Osteocyte (in vitro differentiated cells): ENCODE measurements at regions not wholly inside any gene's neighbourhood (a gene's known extent, or its start where the extent isn't known, plus 50 kb on each side); places are given as distances from the start of the nearest gene placed in this dataset.

ENCODE experiments used
- DNase-seq: peaks from one replicate; pipeline ENCODE4 v3.0.0; 2021; ENCODE audit warnings: mixed read lengths; ENCODE audit not compliant: unreplicated experiment; ENCODE audit errors: extremely low spot score
- H3K27ac Mint-ChIP-seq: one replicate; pipeline ENCODE4 v1.8.0; 2021; ENCODE audit warnings: mild to moderate bottlenecking, mixed read lengths; ENCODE audit not compliant: unreplicated experiment
- H3K27me3 Mint-ChIP-seq: one replicate; pipeline ENCODE4 v1.8.0; 2021; ENCODE audit warnings: mixed read lengths; ENCODE audit not compliant: unreplicated experiment
- H3K36me3 Mint-ChIP-seq: one replicate; pipeline ENCODE4 v1.8.0; 2021; ENCODE audit warnings: mixed read lengths; ENCODE audit not compliant: unreplicated experiment
- H3K4me1 Mint-ChIP-seq: one replicate; pipeline ENCODE4 v1.8.0; 2021; ENCODE audit warnings: mixed read lengths; ENCODE audit not compliant: unreplicated experiment
- H3K4me3 Mint-ChIP-seq: one replicate; pipeline ENCODE4 v1.8.0; 2021; ENCODE audit warnings: mild to moderate bottlenecking, moderate library complexity, mixed read lengths; ENCODE audit not compliant: unreplicated experiment
- H3K9me3 Mint-ChIP-seq: one replicate; pipeline ENCODE4 v1.8.0; 2021; ENCODE audit warnings: mixed read lengths; ENCODE audit not compliant: unreplicated experiment
- CTCF ChIP-seq: fragments of 200-600 bp; sonication (generic); IDR thresholded peaks from 2 replicates; pipeline ENCODE4 v1.5.0; 2021; ENCODE audit warnings: antibody characterized with exemption, mild to moderate bottlenecking, moderate library complexity

GRCh38 chr1:168431882-168432281, 111.9 kb downstream of the XCL2 start:
- no peak overlapping the region for H3K4me3 Mint-ChIP-seq
- TF ChIP-seq CTCF, result no peak
- no peaks in the 10 kb centered on the region for H3K9me3 Mint-ChIP-seq
- DNase-seq, result no peak
- H3K27me3 Mint-ChIP-seq, result peaks cover 21% of the 10 kb centered on the region
- H3K4me1 Mint-ChIP-seq, result peaks cover 18% of the 10 kb centered on the region
- no peaks in the 10 kb centered on the region for H3K36me3 Mint-ChIP-seq
- H3K27ac Mint-ChIP-seq, result no peak overlapping the region

- Mint-ChIP-seq H3K4me1 (peaks cover 18% of the 10 kb centered on the region), H3K9me3 (no peaks in the 10 kb centered on the region), H3K27me3 (peaks cover 17% of the 10 kb centered on the region), H3K36me3 (no peaks in the 10 kb centered on the region), H3K4me3 (no peak overlapping the region), H3K27ac (no peak overlapping the region)
- TF ChIP-seq CTCF, result no peak
- no peak for DNase-seq
Measured at GRCh38 chr1:168430321-168430720, 113.5 kb downstream of the XCL2 start.

- Mint-ChIP-seq H3K27ac (peak overlapping the region; percentile 63), H3K9me3 (no peaks in the 10 kb centered on the region), H3K4me3 (no peak overlapping the region), H3K27me3 (peaks cover 14% of the 10 kb centered on the region), H3K4me1 (peaks cover 18% of the 10 kb centered on the region), H3K36me3 (no peaks in the 10 kb centered on the region)
- DNase-seq, result no peak
- no peak for TF ChIP-seq CTCF
Measured at GRCh38 chr1:168428063-168428731, 115.6 kb downstream of the XCL2 start.

- no peaks in the 10 kb centered on the region for H3K36me3 Mint-ChIP-seq
- peaks cover 18% of the 10 kb centered on the region for H3K4me1 Mint-ChIP-seq
- H3K9me3 Mint-ChIP-seq, result no peaks in the 10 kb centered on the region
- no peak overlapping the region for H3K27ac Mint-ChIP-seq
- no peak overlapping the region for H3K4me3 Mint-ChIP-seq
- no peak for DNase-seq
- no peak for TF ChIP-seq CTCF
- peaks cover 14% of the 10 kb centered on the region for H3K27me3 Mint-ChIP-seq
Measured at GRCh38 chr1:168427051-168427450, 116.7 kb downstream of the XCL2 start.

- TF ChIP-seq CTCF, result no peak
- DNase-seq, result no peak
- H3K27me3 Mint-ChIP-seq, result peaks cover 11% of the 10 kb centered on the region
Measured at GRCh38 chr1:168424281-168424680, 119.5 kb downstream of the XCL2 start.

More at GRCh38 chr1:168424281-168424680, 119.5 kb downstream of the XCL2 start:
- Mint-ChIP-seq H3K4me1 (peaks cover 31% of the 10 kb centered on the region), H3K36me3 (no peaks in the 10 kb centered on the region), H3K9me3 (no peaks in the 10 kb centered on the region), H3K4me3 (no peak overlapping the region), H3K27ac (no peak overlapping the region)
